ENCODE measurements at regions not wholly inside any gene's neighbourhood (a gene's known extent, or its start where the extent isn't known, plus 50 kb on each side); places are given as distances from the start of the nearest gene placed in this dataset.
"Not testable (repeated sequence)": the region's sequence is repeated elsewhere in the genome, so short reads cannot be mapped to it uniquely, and the experiment has no call there.

- not testable (repeated sequence) for H3K27ac ChIP-seq; H3K4me3 ChIP-seq (ENCODE audit: low read depth in 1 of 2, low read length in 1 of 2)
- peaks cover 46 to 52% of the 10 kb centered on the region in 2 experiments for H3K4me1 ChIP-seq (ENCODE audit: control insufficient read depth in 1 of 2, insufficient read depth in 1 of 2, low read depth in 1 of 2, low read length in 1 of 2)
Observed at GRCh38 chr13:109702030-109702597, 84.3 kb downstream of the IRS2 start.

GRCh38 chr13:109700176-109700575 lies 86.2 kb downstream of the IRS2 start:
- no peaks in the 10 kb centered on the region for H3K36me3 ChIP-seq
- peaks cover 27 to 36% of the 10 kb centered on the region in 2 experiments for H3K4me1 ChIP-seq (ENCODE audit: control insufficient read depth in 1 of 2, insufficient read depth in 1 of 2, low read depth in 1 of 2, low read length in 1 of 2)
- H3K9me3 ChIP-seq: no peaks in the 10 kb centered on the region
- no peak for TF ChIP-seq CTCF (IDR thresholded peaks at IDR 0.05)
- H3K27ac ChIP-seq: peak overlapping the region; percentile 34
- no peaks in the 10 kb centered on the region for H3K27me3 ChIP-seq
- H3K4me3 ChIP-seq (ENCODE audit: low read depth in 1 of 2, low read length in 1 of 2): no peak overlapping the region

More at GRCh38 chr13:109702030-109702597, 84.3 kb downstream of the IRS2 start:
- not testable (repeated sequence) for H3K36me3 ChIP-seq, H3K27me3 ChIP-seq, H3K9me3 ChIP-seq

- H3K4me1 ChIP-seq (ENCODE audit: control insufficient read depth in 1 of 2, insufficient read depth in 1 of 2, low read depth in 1 of 2, low read length in 1 of 2): peaks cover 21 to 31% of the 10 kb centered on the region in 2 experiments
- no peaks in the 10 kb centered on the region for H3K9me3 ChIP-seq
- no peaks in the 10 kb centered on the region for H3K36me3 ChIP-seq
- no peak overlapping the region for H3K4me3 ChIP-seq (ENCODE audit: low read depth in 1 of 2, low read length in 1 of 2)
- no peak for TF ChIP-seq CTCF (IDR thresholded peaks at IDR 0.05)
- H3K27ac ChIP-seq: peak overlapping the region; percentile 34
- H3K27me3 ChIP-seq: no peaks in the 10 kb centered on the region
Observed at GRCh38 chr13:109699628-109700071, 86.7 kb downstream of the IRS2 start.

GRCh38 chr13:109698779-109699178 lies 87.6 kb downstream of the IRS2 start:
- TF ChIP-seq CTCF (IDR thresholded peaks at IDR 0.05): no peak
- Histone ChIP-seq H3K27me3 (no peaks in the 10 kb centered on the region), H3K9me3 (no peaks in the 10 kb centered on the region), H3K27ac (peak overlapping the region; percentile 9), H3K36me3 (no peaks in the 10 kb centered on the region), H3K4me1 (ENCODE audit: control insufficient read depth in 1 of 2, insufficient read depth in 1 of 2, low read depth in 1 of 2, low read length in 1 of 2) (peaks cover 14 to 22% of the 10 kb centered on the region in 2 experiments), H3K4me3 (ENCODE audit: low read depth in 1 of 2, low read length in 1 of 2) (peak overlapping the region in 1 of 2 experiments; percentile 8)

- Histone ChIP-seq H3K9me3 (no peaks in the 10 kb centered on the region), H3K27ac (peak overlapping the region; percentile 9), H3K4me1 (ENCODE audit: control insufficient read depth in 1 of 2, insufficient read depth in 1 of 2, low read depth in 1 of 2, low read length in 1 of 2) (peaks cover 14 to 22% of the 10 kb centered on the region in 2 experiments), H3K36me3 (no peaks in the 10 kb centered on the region), H3K27me3 (no peaks in the 10 kb centered on the region), H3K4me3 (ENCODE audit: low read depth in 1 of 2, low read length in 1 of 2) (no peak overlapping the region)
- no peak for TF ChIP-seq CTCF (IDR thresholded peaks at IDR 0.05)
Observed at GRCh38 chr13:109697936-109698335, 88.4 kb downstream of the IRS2 start.

- peaks cover 22 to 27% of the 10 kb centered on the region in 2 experiments for H3K4me1 ChIP-seq (ENCODE audit: control insufficient read depth in 1 of 2, insufficient read depth in 1 of 2, low read depth in 1 of 2, low read length in 1 of 2)
- TF ChIP-seq CTCF (IDR thresholded peaks at IDR 0.05): no peak
Observed at GRCh38 chr13:109695402-109696190, 90.8 kb downstream of the IRS2 start.

More at GRCh38 chr13:109695402-109696190, 90.8 kb downstream of the IRS2 start:
- Histone ChIP-seq H3K36me3 (no peaks in the 10 kb centered on the region), H3K27ac (no peak overlapping the region), H3K9me3 (no peaks in the 10 kb centered on the region), H3K27me3 (no peaks in the 10 kb centered on the region), H3K4me3 (ENCODE audit: low read depth in 1 of 2, low read length in 1 of 2) (no peak overlapping the region)

All from neutrophil (primary cell).